H1 (cell line): ENCODE measurements at regions not wholly inside any gene's neighbourhood (a gene's known extent, or its start where the extent isn't known, plus 50 kb on each side); places are given as distances from the start of the nearest gene placed in this dataset.

Source experiments
- CEBPB ChIP-seq: IDR thresholded peaks from 2 replicates; pipeline ENCODE4 v1.6.1; 2012; ENCODE audit warnings: low read depth, low read length

DNA sequence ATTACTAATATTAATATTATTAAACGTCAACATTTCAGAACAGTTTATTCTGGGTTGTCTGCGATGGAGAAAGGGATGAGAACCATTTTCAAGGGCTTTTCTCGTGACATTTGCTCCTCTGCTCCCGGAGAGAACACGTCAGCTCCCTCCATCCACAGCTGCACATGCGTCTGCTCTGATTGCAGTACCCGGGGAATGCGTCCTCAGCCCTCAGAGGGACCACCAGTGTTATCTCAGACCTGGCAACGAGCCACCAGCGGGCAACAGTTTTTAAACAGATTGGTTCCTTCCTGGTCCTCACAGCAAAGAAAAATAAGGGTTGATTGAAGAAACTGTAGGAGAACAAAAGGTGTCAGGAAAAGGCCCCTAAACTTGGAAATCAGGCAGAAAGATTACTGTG, 202.2 kb upstream of the ADAMTS9 start (continued):
- TF ChIP-seq CEBPB, result no peak
